ENCODE measurements at regions not wholly inside any gene's neighbourhood (a gene's known extent, or its start where the extent isn't known, plus 50 kb on each side); places are given as distances from the start of the nearest gene placed in this dataset.

DNA sequence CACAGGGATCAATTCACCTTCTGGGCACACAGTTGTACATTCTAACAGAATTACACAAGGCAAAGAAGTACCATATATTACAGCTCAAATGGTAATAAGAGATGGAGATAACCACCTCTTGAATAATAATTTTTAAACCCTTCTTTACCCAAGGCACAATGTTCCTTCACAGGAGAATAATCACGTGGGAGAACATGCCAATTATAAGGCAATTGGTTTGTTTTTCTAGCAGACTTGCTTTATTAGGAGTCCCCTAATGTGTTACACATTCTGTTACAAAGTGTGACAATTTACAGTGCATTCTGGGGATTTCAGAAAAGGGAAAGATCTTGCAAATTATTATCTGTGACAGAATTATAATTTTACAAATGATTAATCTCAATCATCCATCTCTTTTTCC, 380.3 kb downstream of the RND3 start:
- ATAC-seq: no peak
- DNase-seq: no peak
- H2AFZ ChIP-seq (ENCODE audit: low read length): no peak overlapping the region
- H3K36me3 ChIP-seq (ENCODE audit: low read depth, low read length): no peaks in the 10 kb centered on the region
- peaks cover 7% of the 10 kb centered on the region; the same call in 1 of the 2 replicates for H3K4me1 ChIP-seq (ENCODE audit: insufficient read depth, low read length)
- H3K9me2 ChIP-seq (replicated peaks; ENCODE audit: low read length): no peaks in the 10 kb centered on the region
- intact Hi-C loops (cut with micrococcal nuclease): no loop called here
- no peaks in the 10 kb centered on the region for H3F3A ChIP-seq (ENCODE audit: low read length, unreplicated experiment)
- H3K4me2 ChIP-seq (ENCODE audit: low read length): no peak overlapping the region
- no peak overlapping the region for H3K9ac ChIP-seq (ENCODE audit: low read length)
- TF ChIP-seq CTCF (conservative IDR thresholded peaks at IDR 0.05; ENCODE audit: low read depth, low read length) (no peak), EZH2phosphoT487 (IDR thresholded peaks at IDR 0.05; ENCODE audit: borderline replicate concordance, low read length) (no peak), EZH2 (IDR thresholded peaks at IDR 0.05; ENCODE audit: low read length, unreplicated experiment) (no peak)
- ChIA-PET CTCF (no interaction called here), POLR2A (ENCODE audit: unreplicated experiment) (no interaction called here)
- H3K4me3 ChIP-seq (ENCODE audit: low read length): no peak overlapping the region
- no peaks in the 10 kb centered on the region for H3K79me2 ChIP-seq (ENCODE audit: low read length)
- no peaks in the 10 kb centered on the region for H3K27me3 ChIP-seq (ENCODE audit: low read length)
- H3K9me3 ChIP-seq (ENCODE audit: low read length): no peaks in the 10 kb centered on the region
- no peak overlapping the region for H3K27ac ChIP-seq (ENCODE audit: low read length)
- no TSS peak for BruUV-seq (replicated peaks)
- no peaks in the 10 kb centered on the region for H4K20me1 ChIP-seq (ENCODE audit: low read length)

DNA sequence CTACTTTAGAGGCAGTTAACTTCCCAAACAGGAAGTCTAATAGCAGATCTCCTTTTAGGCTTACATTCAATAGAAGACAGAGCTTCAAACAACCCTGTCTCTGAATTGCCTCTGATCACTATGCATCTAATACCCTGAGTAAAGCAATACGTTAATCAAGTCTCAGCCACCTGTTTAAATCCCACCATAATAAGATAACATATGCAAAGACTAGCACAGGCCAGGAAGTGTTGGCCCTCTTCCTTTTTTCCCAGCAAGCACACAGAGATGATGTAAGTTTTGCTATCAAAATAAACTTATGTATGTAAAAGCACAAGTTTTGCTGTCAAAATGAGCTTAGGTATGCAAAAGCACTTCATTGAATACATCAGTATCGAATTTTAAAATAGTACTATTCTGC, 385.5 kb downstream of the RND3 start:
- H3K27me3 ChIP-seq (ENCODE audit: low read length): no peaks in the 10 kb centered on the region
- H3K9me3 ChIP-seq (ENCODE audit: low read length): no peaks in the 10 kb centered on the region
- H3K4me2 ChIP-seq (ENCODE audit: low read length): no peak overlapping the region
- H3F3A ChIP-seq (ENCODE audit: low read length, unreplicated experiment): no peaks in the 10 kb centered on the region
- H3K79me2 ChIP-seq (ENCODE audit: low read length): no peaks in the 10 kb centered on the region
- ATAC-seq (no peak), DNase-seq (no peak)
- no peak overlapping the region for H3K9ac ChIP-seq (ENCODE audit: low read length)
- no peaks in the 10 kb centered on the region for H4K20me1 ChIP-seq (ENCODE audit: low read length)
- no peak for TF ChIP-seq EZH2 (IDR thresholded peaks at IDR 0.05; ENCODE audit: low read length, unreplicated experiment)
- TF ChIP-seq CTCF (conservative IDR thresholded peaks at IDR 0.05; ENCODE audit: low read depth, low read length): no peak
- no peak for TF ChIP-seq EZH2phosphoT487 (IDR thresholded peaks at IDR 0.05; ENCODE audit: borderline replicate concordance, low read length)
- H3K9me2 ChIP-seq (replicated peaks; ENCODE audit: low read length): no peaks in the 10 kb centered on the region
- ChIA-PET CTCF (no interaction called here), POLR2A (ENCODE audit: unreplicated experiment) (no interaction called here)
- no peak overlapping the region for H3K4me3 ChIP-seq (ENCODE audit: low read length)
- no peak overlapping the region for H2AFZ ChIP-seq (ENCODE audit: low read length)
- H3K4me1 ChIP-seq (ENCODE audit: insufficient read depth, low read length): peaks cover 7% of the 10 kb centered on the region
- intact Hi-C loops (cut with micrococcal nuclease): no loop called here
- BruUV-seq (replicated peaks): no TSS peak
- no peak overlapping the region for H3K27ac ChIP-seq (ENCODE audit: low read length)
- H3K36me3 ChIP-seq (ENCODE audit: low read depth, low read length): no peaks in the 10 kb centered on the region

DNA sequence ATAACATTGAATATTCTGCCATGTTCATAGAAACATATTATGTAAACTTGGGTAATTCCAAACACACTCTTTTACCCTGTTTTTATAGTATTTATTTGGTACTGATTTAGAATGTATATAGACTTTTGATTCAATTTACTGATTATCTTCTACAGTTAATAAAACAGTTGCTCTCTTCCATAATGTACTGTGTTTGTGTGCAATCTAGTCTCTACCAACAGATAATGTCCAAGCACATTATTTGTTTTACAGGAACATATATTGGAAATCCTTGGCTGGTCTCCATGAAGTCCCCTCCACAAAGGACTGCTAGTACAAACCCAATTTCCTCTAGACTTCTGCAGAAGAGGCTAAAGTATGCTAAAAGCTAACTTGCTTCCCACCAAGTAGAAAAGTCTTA, 386.6 kb downstream of the RND3 start:
- ATAC-seq (no peak), DNase-seq (no peak)
- POLR2A ChIA-PET (ENCODE audit: unreplicated experiment): no interaction called here
- Histone ChIP-seq H2AFZ (ENCODE audit: low read length) (no peak overlapping the region), H3K4me1 (ENCODE audit: insufficient read depth, low read length) (peaks cover 7% of the 10 kb centered on the region), H3F3A (ENCODE audit: low read length, unreplicated experiment) (no peaks in the 10 kb centered on the region), H3K79me2 (ENCODE audit: low read length) (no peaks in the 10 kb centered on the region), H3K9me2 (replicated peaks; ENCODE audit: low read length) (no peaks in the 10 kb centered on the region), H3K9ac (ENCODE audit: low read length) (no peak overlapping the region), H3K4me2 (ENCODE audit: low read length) (no peak overlapping the region), H3K4me3 (ENCODE audit: low read length) (no peak overlapping the region), H3K9me3 (ENCODE audit: low read length) (no peaks in the 10 kb centered on the region), H3K27me3 (ENCODE audit: low read length) (no peaks in the 10 kb centered on the region), H4K20me1 (ENCODE audit: low read length) (no peaks in the 10 kb centered on the region), H3K27ac (ENCODE audit: low read length) (no peak overlapping the region), H3K36me3 (ENCODE audit: low read depth, low read length) (no peaks in the 10 kb centered on the region)
- TF ChIP-seq EZH2 (IDR thresholded peaks at IDR 0.05; ENCODE audit: low read length, unreplicated experiment) (no peak), EZH2phosphoT487 (IDR thresholded peaks at IDR 0.05; ENCODE audit: borderline replicate concordance, low read length) (no peak), CTCF (conservative IDR thresholded peaks at IDR 0.05; ENCODE audit: low read depth, low read length) (no peak)
- CTCF ChIA-PET: no interaction called here
- intact Hi-C loops (cut with micrococcal nuclease): no loop called here
- BruUV-seq (replicated peaks): no TSS peak

All from PC-3 (cell line).